GM12891 (cell line): ENCODE measurements at regions not wholly inside any gene's neighbourhood (a gene's known extent, or its start where the extent isn't known, plus 50 kb on each side); places are given as distances from the start of the nearest gene placed in this dataset.

Experiments used
- POLR2A ChIP-seq: IDR thresholded peaks from 2 replicates; pipeline ENCODE4 v1.6.1; 2011; ENCODE audit warnings: low read depth, low read length, control low read depth
- POLR2AphosphoS5 ChIP-seq: IDR thresholded peaks from 2 replicates; pipeline ENCODE4 v1.6.1; 2011; ENCODE audit warnings: low read depth, low read length, control low read depth
- POU2F2 ChIP-seq: IDR thresholded peaks from 2 replicates; pipeline ENCODE4 v1.6.1; 2011; ENCODE audit warnings: low read depth, mild to moderate bottlenecking, control low read depth, low read length, moderate library complexity
- SPI1 ChIP-seq: IDR thresholded peaks from 2 replicates; pipeline ENCODE4 v1.6.1; 2011; ENCODE audit warnings: low read depth, low read length, control low read depth
- TAF1 ChIP-seq: IDR thresholded peaks from 2 replicates; pipeline ENCODE4 v1.6.1; 2011; ENCODE audit warnings: low read depth, low read length, control low read depth

- TF ChIP-seq TAF1 (no peak), POLR2AphosphoS5 (no peak), SPI1 (no peak), POLR2A (no peak), POU2F2 (no peak)
Observed at GRCh38 chr9:126125992-126126409, 200.6 kb upstream of the MVB12B start.
